ENCODE measurements at regions not wholly inside any gene's neighbourhood (a gene's known extent, or its start where the extent isn't known, plus 50 kb on each side); places are given as distances from the start of the nearest gene placed in this dataset.

DNA sequence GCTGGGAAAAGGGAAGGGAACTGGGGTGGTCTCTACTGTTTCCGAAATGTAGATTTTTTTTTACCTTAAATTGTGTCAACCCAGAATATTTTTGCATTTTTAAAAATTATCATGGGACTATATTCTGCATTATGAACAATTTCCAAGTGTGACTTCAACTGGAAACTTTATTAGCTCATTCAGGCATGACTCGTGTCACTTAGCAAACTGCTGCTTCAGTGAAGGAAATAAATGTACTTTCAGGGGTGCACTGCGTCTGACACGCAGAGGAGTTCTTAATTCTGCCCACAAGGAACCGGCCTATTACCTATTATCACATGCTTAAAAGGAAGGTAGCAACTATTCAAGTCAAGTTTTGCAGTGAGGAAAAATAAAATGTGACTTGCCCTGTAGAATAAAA is 291.3 kb upstream of the PRDM1 start:
- no peak for DNase-seq (ENCODE audit: low read depth, low spot score)

DNA sequence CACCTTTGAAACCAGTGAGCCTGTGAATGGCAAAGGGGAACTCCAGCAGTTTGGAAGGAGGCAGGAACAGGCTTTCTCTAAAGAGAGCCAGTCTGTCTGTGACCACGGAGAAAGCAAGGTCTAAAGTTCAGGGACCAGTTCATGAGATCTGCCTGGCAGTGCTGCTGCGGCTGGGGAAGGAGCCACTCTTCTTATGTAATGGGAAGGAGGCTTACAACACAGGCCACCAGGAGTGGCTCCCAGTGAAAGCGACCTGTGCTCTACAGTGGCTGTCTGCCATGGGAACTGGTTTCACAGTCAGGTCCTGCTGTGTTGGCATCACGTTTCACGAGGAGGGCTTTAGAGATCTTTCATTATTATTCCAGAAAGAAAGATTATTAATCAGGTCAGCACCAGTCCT is 291.9 kb upstream of the PRDM1 start:
- no peak for DNase-seq (ENCODE audit: low read depth, low spot score)

DNA sequence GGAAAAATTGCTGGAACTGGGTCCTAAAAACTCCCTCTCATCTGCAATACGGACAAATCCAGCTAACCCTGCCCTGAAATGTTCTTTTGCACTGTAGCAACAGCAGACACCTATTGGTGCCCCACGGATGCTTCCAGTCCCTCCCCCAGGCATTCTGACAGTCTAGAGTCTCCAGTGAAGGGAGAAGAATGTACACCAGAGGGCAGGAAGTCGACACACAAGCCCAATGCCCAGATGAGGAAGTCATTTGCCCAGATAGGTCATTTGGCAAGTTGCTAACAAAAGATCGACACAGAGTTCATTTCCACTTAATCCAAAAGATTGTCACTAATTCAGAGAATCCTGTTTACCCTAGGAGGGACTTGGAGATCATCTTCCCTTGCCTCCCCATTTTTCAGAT is 293.0 kb upstream of the PRDM1 start:
- DNase-seq (ENCODE audit: low read depth, low spot score) = no peak

DNA sequence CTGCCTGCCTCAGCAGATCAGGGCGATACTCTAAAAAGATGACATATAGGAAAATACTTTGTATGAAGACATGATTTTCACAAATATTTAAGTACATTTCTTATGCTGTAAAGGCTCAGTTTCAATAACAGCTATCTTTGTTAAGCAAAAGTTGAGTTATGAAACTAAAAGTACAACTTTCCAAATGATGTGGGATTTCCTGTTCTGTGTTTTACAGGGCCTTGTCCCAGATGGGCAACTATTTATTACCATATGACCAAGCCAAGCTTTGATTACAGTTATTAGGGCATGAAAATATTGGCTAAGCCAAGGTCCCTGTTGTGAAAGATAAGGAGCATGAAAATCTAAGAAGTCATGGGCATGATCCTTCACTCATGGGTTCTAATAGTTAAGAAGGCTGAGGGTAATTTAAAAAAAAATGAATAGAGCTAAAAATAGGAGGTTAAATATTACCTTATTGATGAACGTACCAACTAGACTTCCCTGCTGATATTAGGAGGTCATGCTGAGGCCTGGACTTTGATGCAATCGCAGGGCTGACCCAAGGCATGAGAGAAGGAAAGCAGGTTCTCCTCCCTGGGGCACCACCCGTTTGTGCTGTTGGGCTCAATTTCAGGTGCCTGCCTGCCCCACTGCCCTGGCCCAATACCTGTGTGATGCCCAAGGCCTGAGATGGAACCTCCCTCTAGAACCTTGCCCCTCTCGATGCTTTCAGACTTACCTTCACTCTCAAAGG is 294.4 kb upstream of the PRDM1 start:
- no peak for DNase-seq (ENCODE audit: low read depth, low spot score)

DNA sequence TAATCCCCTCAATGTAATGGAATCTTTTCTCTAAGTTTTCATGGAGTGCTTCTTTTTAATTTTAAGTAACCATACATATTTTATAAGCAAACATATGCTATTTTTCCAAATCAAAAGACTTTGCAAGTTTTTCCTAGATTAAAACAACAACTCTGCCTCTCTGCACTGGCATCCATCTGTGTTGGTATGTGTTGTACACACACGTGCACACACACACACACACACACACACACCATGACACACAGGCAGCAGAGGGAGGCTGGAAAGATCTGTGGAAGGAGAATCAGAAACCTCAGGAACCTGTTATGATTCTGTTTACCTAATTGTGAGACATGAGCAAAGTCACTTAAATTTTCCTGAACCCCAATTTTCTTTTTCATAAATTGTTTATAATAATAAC is 295.0 kb upstream of the PRDM1 start:
- no peak for DNase-seq (ENCODE audit: low read depth, low spot score)

DNA sequence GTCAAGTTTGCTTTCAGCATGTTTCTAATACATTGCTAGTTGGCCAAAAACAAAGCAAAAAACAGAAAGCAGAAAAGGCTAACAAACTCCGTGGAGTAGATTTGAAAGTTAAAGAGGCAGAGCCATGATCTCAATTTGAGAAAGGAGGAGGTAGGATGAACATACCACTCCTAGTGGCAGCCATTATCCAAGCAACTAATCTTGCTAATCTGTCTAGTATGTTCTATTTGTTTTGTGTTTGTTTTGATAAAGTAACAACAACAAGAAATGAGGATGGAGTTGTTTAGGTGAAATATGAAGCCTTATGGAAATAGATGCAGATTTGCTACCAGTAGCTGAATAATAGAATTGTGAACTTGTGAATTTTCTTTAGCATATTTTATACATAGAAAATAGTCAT is 295.5 kb upstream of the PRDM1 start:
- DNase-seq (ENCODE audit: low read depth, low spot score) = no peak

DNA sequence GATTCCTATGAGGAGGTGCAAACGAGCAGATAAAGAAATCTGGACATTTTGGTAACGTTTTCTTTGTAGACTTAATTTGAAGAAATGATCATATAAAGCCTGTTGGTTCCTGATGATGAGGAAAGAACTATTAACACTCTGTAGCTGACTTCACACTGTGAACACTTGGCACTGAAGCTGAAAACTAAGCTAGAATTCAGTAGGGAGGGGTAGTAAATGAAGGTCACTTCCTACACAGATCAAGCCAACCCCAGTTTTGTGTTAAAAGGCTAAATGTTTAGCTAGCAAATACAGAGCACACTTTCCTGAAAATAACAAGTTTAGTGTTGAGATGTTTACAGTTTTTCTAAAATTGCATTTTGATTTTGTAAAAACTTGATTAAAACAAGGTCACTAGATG is 296.2 kb upstream of the PRDM1 start:
- DNase-seq (ENCODE audit: low read depth, low spot score) = no peak

DNA sequence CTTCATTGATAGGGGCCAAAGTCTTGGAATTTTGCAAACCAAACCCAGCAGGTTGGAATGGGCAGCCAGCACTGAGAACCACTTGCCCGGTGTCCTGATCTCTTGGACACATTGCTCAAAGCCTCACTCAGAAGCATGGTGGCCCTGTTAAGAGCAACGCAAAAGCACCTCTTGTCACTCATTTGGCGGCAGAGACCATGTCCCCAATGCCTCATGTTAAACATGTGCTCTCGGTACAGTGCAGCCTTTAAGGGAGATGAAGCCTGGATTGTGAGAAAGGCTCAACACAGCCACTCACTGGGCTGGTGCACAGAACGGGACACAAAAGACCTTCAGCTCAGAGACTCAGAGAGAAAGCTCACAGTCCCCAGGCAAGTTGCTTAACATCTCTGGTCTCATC is 298.4 kb upstream of the PRDM1 start:
- no peak for DNase-seq (ENCODE audit: low read depth, low spot score)

DNA sequence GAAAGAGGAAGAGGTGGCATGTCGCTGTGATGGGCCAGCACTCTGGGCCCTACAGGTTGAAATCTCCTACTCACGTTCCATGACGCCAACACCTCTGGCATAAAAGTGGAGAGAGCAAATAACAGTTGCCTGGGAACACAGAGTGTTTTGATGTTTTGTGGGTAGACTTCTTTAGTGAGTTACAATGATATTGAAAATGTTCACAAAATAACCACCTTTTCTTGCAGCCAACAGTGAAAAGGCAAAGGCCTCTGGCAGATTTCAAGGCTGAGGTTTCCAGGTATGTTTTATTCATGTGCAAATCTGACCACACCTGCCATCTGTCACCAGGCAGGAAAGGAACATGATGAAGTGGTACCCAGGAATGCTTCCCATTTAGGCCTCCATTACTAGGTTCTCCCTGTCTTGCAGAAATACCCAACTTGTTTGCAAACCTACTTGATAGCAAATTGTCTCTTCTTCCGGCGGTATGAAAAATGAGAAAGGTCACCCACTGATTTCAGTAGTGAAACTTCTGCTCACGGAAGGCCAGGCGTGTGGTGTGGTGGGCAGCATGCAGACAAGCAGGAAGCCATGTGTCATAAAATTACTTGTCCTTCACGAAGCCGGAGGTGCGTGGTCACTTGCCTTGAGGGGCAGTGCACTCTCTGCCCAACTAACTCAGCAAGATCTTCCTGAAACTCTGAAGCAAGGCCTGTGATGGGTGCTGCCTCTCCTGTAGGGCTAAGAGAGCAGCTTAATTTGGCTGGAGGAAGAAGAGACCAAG is 299.1 kb upstream of the PRDM1 start:
- no peak for DNase-seq (ENCODE audit: low read depth, low spot score)

DNA sequence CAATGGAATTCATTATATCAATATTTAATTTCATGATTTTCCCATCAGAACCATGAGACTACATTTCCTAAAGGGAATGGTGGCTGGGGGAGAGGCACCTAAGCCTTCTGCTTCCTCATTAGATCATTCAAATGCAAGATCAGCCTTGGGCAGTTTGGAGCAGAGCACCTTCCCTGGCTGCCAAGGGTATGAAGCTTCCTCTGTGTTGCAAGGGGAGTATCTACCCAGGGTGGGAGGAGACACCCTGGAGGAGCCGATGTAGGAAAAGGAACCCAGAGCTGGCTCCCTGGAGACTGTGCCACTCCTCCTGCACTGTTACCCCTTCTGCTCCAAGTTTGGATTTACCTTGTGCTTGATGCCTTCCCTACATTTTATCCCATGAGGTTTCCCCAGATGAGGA is 299.7 kb upstream of the PRDM1 start:
- DNase-seq (ENCODE audit: low read depth, low spot score) = no peak

DNA sequence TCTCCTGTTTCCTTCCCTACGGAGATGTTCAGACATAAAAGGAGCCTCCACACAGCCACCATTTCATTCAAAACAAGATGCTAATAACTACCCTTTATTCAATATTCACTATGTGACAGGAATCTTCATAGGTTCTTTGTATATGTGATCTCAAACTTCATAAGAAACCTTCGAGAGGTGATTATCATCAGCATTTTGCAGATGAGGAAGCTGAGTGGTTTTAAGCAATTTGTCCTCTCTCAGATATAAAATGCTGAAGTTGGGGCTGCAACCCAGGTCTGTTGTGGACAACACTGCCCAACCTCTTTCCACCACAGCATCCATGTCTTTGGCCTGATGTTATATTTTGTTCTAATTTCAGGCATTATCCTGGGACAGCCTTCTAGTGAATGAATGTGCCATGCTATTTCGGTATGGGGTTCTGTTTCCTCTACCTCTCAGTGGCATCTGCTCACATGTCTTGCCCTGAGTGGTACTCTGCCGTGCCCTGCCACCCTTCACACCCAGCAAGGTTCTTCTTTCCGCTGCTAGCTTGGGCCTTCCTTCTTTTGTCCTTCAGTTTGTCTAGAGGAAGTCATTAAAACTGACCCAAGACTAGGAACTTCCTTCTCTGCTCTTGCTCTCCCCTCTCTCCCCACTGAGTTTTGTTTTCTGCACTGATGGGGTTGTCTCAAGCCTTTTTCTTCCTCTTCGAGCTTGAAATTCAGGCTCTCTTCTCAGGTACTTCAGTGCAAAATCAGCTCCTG is 300.9 kb upstream of the PRDM1 start:
- no peak for DNase-seq (ENCODE audit: low read depth, low spot score)

DNA sequence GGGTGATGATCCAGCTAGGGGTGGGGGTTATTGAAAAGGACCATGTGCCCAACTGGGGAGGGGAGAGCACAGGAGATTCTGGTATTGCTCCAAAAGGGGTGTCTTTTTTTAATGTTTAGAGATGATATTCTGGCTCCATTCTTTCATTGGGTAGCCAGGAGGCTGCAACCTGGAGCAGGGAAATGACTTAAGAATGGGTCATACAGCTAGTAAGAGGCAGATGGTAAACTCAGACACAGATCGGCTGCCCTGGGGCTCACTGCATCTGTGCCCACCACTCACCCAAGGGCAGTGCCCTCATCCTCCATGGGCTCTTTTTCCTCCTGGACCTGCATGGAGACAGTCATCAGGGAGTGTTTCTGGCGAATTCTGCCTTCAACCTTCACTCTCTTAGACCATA is 302.0 kb upstream of the PRDM1 start:
- DNase-seq (ENCODE audit: low read depth, low spot score) = no peak

DNA sequence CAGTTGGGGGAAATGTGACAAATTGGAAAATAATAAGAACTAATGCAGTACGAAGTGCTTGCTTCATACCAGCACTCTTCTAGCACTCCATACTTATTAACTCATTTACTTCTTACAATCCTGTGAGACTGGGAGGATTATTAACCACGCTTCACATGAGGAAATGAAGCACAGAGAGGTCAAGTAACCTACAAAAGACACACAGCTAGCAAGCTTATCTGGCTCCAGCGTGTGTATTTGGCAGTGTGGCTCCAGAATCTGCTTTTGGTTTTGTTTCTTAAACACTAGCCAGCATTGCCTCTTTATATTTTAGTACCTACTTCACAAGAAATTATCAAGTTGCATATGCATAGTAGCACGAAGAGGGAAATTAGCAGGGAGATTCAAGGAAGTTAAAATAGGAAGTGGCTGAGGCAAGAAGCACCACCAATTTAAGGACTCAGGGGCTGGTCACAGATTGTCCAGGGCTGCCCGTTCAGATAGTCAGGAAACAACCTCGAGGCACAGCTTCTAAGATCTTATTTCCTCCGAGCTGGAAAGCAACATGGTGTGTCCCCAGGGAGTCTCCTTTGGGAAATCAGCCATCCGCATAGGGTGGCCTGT is 302.7 kb upstream of the PRDM1 start:
- DNase-seq (ENCODE audit: low read depth, low spot score) = no peak

DNA sequence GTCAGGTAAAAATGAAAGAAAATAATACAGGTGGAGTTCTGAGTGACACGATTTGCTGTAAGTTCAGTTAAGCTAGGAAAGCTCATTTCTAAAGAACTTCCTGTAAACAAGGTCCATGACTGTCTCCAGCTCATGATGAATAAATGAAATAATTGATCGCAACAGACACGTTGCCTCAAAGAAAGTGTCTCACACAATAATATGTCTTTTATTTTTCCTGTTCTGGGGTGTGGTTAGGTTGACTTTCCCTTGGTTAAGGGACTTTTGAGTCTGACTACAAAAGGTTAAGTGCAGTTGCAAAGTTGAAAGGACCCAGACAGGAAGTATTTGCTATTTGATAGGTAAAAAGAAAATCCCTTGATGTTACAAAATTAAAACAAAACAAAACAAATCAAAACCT is 304.2 kb upstream of the PRDM1 start:
- no peak for DNase-seq (ENCODE audit: low read depth, low spot score)

DNA sequence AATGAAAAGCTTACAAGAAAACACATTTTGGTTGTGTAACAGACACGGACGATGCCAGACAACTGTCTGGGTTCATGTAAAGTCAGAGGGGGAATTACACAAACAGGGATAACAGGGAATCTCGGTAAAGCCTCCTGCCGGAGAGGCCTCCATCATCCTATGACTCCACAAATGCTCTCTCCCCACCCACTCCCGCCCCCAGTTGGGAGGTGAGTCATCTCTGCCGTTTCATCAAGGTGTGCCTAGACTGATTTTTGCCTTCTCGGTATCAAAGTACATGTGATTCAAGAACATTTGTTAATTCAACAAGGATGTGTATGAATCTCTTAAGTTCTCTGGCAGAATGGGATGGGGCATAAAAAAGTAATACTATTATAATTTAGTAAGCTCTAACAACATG is 304.9 kb upstream of the PRDM1 start:
- DNase-seq (ENCODE audit: low read depth, low spot score) = no peak

DNA sequence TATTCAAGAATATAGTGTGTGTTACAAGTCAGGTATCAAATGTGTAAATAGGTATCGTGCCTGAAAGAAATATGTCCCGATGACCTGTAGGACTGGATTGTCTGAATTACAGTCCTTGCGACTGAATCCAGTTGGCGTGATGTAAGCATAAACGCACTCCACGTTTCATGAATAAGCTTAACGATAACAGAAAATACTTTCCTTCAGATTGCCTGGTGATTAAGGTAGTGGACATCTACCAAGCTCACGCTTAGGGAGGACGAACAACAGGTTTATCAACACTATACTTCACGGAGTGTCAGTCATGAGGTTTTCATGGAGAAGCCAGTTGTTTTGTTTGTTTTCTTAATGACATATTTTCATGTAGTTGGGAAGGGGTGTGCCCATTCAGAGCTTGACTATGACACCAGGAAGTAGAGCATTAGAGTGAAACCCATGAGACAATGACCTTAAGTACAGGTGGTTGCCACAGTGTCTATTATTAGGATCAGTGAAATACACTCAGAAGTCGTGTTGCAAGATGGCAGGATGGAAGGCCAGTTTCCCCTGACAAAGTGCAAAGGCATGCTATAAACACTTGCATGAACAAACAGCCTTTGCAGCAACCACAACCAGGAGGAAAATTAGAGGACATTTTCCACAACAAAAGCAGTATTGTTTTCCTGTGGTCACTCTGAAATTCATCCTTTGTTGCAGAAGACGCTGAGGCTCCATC is 305.8 kb upstream of the PRDM1 start:
- no peak for DNase-seq (ENCODE audit: low read depth, low spot score)

DNA sequence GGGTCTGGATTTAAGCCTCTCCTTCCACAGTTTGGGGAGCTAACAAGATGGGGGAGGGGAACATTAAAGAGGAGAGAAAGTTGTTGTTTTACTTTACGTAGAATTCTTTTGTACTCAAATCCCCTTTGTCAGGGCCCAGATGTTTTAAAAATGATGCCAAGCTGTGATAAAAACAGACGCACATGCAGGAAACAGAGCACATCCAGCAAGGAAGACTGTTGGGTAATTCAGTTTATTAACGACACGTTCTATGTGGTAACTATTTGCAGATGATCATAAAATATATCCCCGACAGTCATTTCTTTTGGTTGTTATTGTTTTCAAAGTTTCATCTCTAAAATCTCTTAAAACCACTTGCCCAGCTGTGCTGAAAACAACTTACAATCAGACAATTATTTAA is 307.0 kb upstream of the PRDM1 start:
- no peak for DNase-seq (ENCODE audit: low read depth, low spot score)

DNA sequence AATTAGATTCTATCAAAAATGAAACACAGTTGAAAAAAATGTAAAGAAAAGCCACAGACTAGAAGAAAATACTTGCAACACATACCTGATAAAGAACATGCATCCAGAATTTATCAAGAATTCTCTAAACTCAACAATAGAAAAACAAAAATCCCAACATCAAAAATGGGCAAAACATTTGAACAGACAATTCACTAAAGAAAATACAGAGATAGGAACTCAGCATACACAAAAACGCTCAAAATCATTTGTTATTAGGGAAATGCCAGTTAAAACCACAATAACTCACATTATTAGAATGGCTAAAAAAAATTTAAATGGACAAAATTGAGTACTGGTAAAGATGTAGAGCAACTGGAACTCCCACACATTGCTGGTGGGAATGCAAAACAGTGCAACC is 311.0 kb upstream of the PRDM1 start:
- DNase-seq (ENCODE audit: low read depth, low spot score) = no peak

DNA sequence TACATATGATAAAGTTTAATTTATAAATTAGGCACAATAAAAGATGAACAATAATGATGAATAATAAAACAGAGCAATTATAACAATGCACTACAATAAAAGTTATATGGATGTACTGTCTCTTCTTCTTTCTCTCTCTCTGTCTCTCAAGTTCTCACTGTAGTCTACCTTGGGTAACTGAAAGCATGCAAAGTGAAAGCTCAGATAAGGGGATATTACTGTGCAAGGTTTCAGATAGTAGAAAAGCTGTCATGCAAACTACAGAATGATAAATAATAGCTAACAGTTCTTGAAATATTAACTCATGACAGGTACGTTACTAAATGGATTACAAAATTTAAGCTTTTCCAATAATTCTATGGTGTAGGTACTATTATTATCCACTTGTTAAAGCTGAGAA is 311.9 kb upstream of the PRDM1 start:
- DNase-seq (ENCODE audit: low read depth, low spot score) = no peak

DNA sequence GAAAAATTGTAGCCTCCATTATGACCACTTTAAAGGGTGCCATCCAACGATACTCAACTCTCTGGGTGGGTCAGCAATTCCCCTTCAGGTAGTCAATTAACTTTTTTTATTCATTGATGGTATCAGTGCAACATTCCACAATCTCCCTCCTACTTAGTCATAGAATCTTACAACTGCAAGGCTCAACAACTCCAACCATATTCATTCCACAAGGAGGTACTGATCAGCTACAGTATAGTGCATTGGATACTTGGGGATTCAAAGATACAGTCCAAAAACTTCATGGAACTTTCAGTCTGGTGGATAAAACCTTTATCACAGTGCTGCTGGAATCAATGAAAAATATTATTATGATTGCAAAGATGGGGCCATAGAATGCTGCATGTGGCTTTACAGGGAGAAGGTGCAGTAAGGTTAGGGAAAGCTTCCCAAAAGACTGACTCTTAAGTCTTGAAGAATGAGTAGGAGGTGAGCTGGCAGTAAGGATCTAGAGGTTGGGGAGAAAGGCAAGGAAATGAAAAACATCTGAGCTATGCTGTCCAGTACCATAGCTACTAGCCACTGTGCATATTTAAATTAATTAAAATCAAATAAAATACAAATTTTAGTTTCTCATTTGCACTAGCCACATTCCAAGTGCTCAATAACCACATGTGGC is 314.7 kb upstream of the PRDM1 start:
- DNase-seq (ENCODE audit: low read depth, low spot score) = no peak

DNA sequence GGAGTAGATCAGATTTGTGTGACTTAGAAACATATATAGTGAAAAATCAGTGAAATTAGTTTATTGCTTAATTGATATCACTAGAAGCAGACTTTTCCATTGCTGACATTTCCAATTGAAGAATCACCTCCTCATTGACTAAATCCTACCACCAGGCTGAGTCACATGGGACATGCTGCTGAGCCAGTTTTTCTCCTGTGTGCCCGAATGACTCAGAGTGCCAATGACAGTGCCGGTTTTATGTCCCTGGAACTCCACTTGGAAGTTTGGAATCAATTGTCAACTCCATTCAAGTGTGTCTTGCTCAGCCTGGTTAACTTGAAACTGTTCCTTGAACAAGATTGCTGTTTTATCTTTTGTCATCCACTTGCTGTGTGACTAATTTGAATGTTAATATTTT is 316.1 kb upstream of the PRDM1 start:
- no peak for DNase-seq (ENCODE audit: low read depth, low spot score)
